NCI-H446 (cell line): ENCODE measurements at regions not wholly inside any gene's neighbourhood (a gene's known extent, or its start where the extent isn't known, plus 50 kb on each side); places are given as distances from the start of the nearest gene placed in this dataset.
"Not testable (repeated sequence)": the region's sequence is repeated elsewhere in the genome, so short reads cannot be mapped to it uniquely, and the experiment has no call there.

Experiments used
- DNase-seq, 2 experiments: peaks; one replicate each; lab custom pipeline; 2025; lab: John Stamatoyannopoulos, UW

GRCh38 chr4:128758314-128758922 is 51.1 kb upstream of the JADE1 start:
- no peak for DNase-seq

GRCh38 chr4:128757712-128758111 is 51.8 kb upstream of the JADE1 start:
- DNase-seq, result peak in 1 of 2 experiments; percentile 24

GRCh38 chr4:128751354-128751753 is 58.1 kb upstream of the JADE1 start:
- DNase-seq, result no peak

- DNase-seq, result not testable (repeated sequence)
Measured at GRCh38 chr4:128741748-128742147, 67.8 kb upstream of the JADE1 start.

- no peak for DNase-seq
Measured at GRCh38 chr4:128737098-128737513, 72.4 kb upstream of the JADE1 start.

- no peak for DNase-seq
Measured at GRCh38 chr4:128735714-128736113, 73.8 kb upstream of the JADE1 start.

- DNase-seq, result no peak
Measured at GRCh38 chr4:128728190-128728589, 81.3 kb upstream of the JADE1 start.

GRCh38 chr4:128727658-128728057 is 81.8 kb upstream of the JADE1 start:
- DNase-seq, result no peak

GRCh38 chr4:128725405-128726055 is 84.0 kb upstream of the JADE1 start:
- DNase-seq, result no peak

- DNase-seq, result no peak
Measured at GRCh38 chr4:128722911-128723310, 86.6 kb upstream of the JADE1 start.

- DNase-seq, result no peak
Measured at GRCh38 chr4:128721896-128722295, 87.6 kb upstream of the JADE1 start.

- DNase-seq, result no peak
Measured at GRCh38 chr4:128720270-128720669, 89.2 kb upstream of the JADE1 start.

GRCh38 chr4:128718768-128719167 is 90.7 kb upstream of the JADE1 start:
- peak in 1 of 2 experiments; percentile 39 for DNase-seq

GRCh38 chr4:128716338-128716737 is 93.2 kb upstream of the JADE1 start:
- peak in 1 of 2 experiments; percentile 8 for DNase-seq

GRCh38 chr4:128715616-128716015 is 93.9 kb upstream of the JADE1 start:
- DNase-seq, result no peak

- DNase-seq, result no peak
Measured at GRCh38 chr4:128711361-128711760, 98.1 kb upstream of the JADE1 start.

GRCh38 chr4:128709268-128709667 is 100.2 kb upstream of the JADE1 start:
- DNase-seq, result no peak

- DNase-seq, result no peak
Measured at GRCh38 chr4:128707864-128708263, 101.6 kb upstream of the JADE1 start.

- no peak for DNase-seq
Measured at GRCh38 chr4:128703948-128704347, 105.6 kb upstream of the JADE1 start.

- no peak for DNase-seq
Measured at GRCh38 chr4:128700659-128701350, 108.7 kb upstream of the JADE1 start.

- no peak for DNase-seq
Measured at GRCh38 chr4:128698386-128698785, 111.1 kb upstream of the JADE1 start.

- no peak for DNase-seq
Measured at GRCh38 chr4:128697323-128697722, 112.2 kb upstream of the JADE1 start.

GRCh38 chr4:128690011-128690410 is 119.5 kb upstream of the JADE1 start:
- DNase-seq, result no peak
